ENCODE measurements at regions not wholly inside any gene's neighbourhood (a gene's known extent, or its start where the extent isn't known, plus 50 kb on each side); places are given as distances from the start of the nearest gene placed in this dataset.

- no peak for TF ChIP-seq TAF1 (IDR thresholded peaks at IDR 0.05; ENCODE audit: borderline replicate concordance, low read depth, low read length)
- TF ChIP-seq POLR2AphosphoS5 (IDR thresholded peaks at IDR 0.05; ENCODE audit: low read depth, low read length): no peak
- no peak for TF ChIP-seq POLR2A (IDR thresholded peaks at IDR 0.05; ENCODE audit: low read depth, low read length)
- FAIRE-seq (no peak), DNase-seq (ENCODE audit: insufficient read length) (no peak)
Measured at GRCh38 chr18:55868909-55869308, 280.9 kb upstream of the TCF4 start.

- TF ChIP-seq POLR2AphosphoS5 (IDR thresholded peaks at IDR 0.05; ENCODE audit: low read depth, low read length): no peak
- TF ChIP-seq TAF1 (IDR thresholded peaks at IDR 0.05; ENCODE audit: borderline replicate concordance, low read depth, low read length): no peak
- TF ChIP-seq POLR2A (IDR thresholded peaks at IDR 0.05; ENCODE audit: low read depth, low read length): no peak
- FAIRE-seq: no peak
- no peak for DNase-seq (ENCODE audit: insufficient read length)
Measured at GRCh38 chr18:55866886-55867285, 278.9 kb upstream of the TCF4 start.

DNA sequence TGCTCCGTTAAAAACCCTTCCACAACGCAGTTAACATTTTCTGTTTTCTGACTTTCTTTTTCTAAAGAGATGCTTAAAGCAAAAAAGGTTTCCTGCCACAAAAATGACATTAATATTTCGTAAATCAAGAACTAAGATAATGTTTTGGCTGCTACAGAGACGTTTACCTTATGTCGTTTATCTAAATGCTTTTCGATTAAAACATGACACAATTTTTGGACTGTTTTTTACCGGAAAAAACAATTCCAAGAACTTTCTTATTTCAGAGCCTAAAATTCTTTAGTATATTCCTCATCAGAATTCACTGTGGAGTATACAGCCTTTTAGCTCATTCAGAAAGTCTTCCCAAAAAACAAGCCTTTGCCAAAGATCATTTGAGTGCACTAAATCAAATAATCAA, 278.0 kb upstream of the TCF4 start:
- no peak for FAIRE-seq
- no peak for DNase-seq (ENCODE audit: insufficient read length)
- TF ChIP-seq POLR2A (IDR thresholded peaks at IDR 0.05; ENCODE audit: low read depth, low read length) (no peak), TAF1 (IDR thresholded peaks at IDR 0.05; ENCODE audit: borderline replicate concordance, low read depth, low read length) (no peak), POLR2AphosphoS5 (IDR thresholded peaks at IDR 0.05; ENCODE audit: low read depth, low read length) (no peak)

GRCh38 chr18:55864281-55864680, 276.3 kb upstream of the TCF4 start:
- DNase-seq (ENCODE audit: insufficient read length) (no peak), FAIRE-seq (no peak)
- TF ChIP-seq POLR2A (IDR thresholded peaks at IDR 0.05; ENCODE audit: low read depth, low read length): no peak
- TF ChIP-seq TAF1 (IDR thresholded peaks at IDR 0.05; ENCODE audit: borderline replicate concordance, low read depth, low read length): no peak
- TF ChIP-seq POLR2AphosphoS5 (IDR thresholded peaks at IDR 0.05; ENCODE audit: low read depth, low read length): no peak

GRCh38 chr18:55863876-55864275, 275.9 kb upstream of the TCF4 start:
- FAIRE-seq: no peak
- no peak for DNase-seq (ENCODE audit: insufficient read length)
- no peak for TF ChIP-seq POLR2A (IDR thresholded peaks at IDR 0.05; ENCODE audit: low read depth, low read length)
- no peak for TF ChIP-seq TAF1 (IDR thresholded peaks at IDR 0.05; ENCODE audit: borderline replicate concordance, low read depth, low read length)
- TF ChIP-seq POLR2AphosphoS5 (IDR thresholded peaks at IDR 0.05; ENCODE audit: low read depth, low read length): no peak

- TF ChIP-seq POLR2A (IDR thresholded peaks at IDR 0.05; ENCODE audit: low read depth, low read length) (no peak), TAF1 (IDR thresholded peaks at IDR 0.05; ENCODE audit: borderline replicate concordance, low read depth, low read length) (no peak), POLR2AphosphoS5 (IDR thresholded peaks at IDR 0.05; ENCODE audit: low read depth, low read length) (no peak)
- FAIRE-seq (no peak), DNase-seq (ENCODE audit: insufficient read length) (no peak)
Measured at GRCh38 chr18:55863391-55863706, 275.4 kb upstream of the TCF4 start.

GRCh38 chr18:55862693-55863390, 274.9 kb upstream of the TCF4 start:
- TF ChIP-seq TAF1 (IDR thresholded peaks at IDR 0.05; ENCODE audit: borderline replicate concordance, low read depth, low read length) (no peak), POLR2A (IDR thresholded peaks at IDR 0.05; ENCODE audit: low read depth, low read length) (no peak)
- no peak for DNase-seq (ENCODE audit: insufficient read length)
- no peak for FAIRE-seq

DNA sequence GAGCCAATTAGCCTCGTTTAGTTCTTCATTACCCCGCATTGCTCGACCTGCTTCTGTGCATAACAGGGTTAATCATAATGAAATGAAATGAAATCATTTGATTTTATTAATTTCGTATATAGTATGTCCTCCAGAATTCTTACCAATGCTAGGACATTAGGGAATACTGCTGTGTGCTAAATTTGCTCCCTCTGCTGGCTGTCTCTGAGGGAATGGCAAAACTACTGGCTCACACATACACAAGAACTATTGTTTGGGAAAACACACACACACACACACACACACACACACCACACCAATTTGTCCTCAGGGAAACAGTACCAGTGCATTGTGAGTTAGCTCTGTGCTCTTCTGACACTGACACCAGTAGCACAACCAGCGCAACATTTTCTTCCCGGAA, 273.3 kb upstream of the TCF4 start:
- FAIRE-seq (no peak), DNase-seq (ENCODE audit: insufficient read length) (no peak)
- TF ChIP-seq POLR2AphosphoS5 (IDR thresholded peaks at IDR 0.05; ENCODE audit: low read depth, low read length) (no peak), TAF1 (IDR thresholded peaks at IDR 0.05; ENCODE audit: borderline replicate concordance, low read depth, low read length) (no peak), POLR2A (IDR thresholded peaks at IDR 0.05; ENCODE audit: low read depth, low read length) (no peak)

DNA sequence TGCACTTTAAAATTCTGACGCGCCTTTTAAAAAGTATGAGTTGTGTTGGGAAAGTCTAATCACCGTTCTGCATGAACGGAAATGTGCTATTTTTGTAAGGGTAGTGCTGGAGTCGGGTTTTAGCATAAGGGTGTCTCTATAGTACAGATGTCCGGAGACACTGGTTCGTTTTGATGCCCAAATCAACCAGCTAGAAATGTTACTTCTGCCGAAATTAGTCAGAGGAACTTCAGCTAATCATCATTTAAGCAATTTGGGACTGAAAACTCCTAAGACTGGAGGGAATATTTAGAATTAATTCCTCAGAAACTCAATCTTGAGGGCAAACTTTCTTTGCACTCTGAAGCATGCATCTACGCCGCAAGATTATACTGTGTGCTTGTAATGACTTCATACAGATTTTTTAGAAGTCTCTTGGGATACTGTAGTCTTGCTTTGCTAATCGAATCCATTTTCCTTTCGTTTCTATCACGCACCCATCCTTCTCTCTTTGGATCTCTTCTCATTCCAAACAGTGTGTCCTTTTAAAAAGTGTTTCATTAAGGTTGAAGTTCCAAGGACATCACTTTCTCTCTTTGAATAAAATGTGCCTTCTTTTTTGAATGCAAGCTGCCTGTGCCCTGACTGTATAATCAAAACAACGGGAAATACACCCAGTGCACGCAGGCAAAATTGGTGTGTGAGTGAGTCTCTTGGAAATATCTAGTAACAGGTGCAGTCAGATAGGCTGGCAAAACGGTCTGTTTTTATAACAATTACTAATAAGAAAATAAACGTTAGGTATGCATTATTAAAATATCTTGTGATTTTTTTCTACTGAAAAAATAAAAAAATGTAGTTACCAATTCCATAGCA, 270.9 kb upstream of the TCF4 start:
- TF ChIP-seq POLR2AphosphoS5 (IDR thresholded peaks at IDR 0.05; ENCODE audit: low read depth, low read length) (no peak), TAF1 (IDR thresholded peaks at IDR 0.05; ENCODE audit: borderline replicate concordance, low read depth, low read length) (no peak), POLR2A (IDR thresholded peaks at IDR 0.05; ENCODE audit: low read depth, low read length) (no peak)
- FAIRE-seq: no peak
- no peak for DNase-seq (ENCODE audit: insufficient read length)

DNA sequence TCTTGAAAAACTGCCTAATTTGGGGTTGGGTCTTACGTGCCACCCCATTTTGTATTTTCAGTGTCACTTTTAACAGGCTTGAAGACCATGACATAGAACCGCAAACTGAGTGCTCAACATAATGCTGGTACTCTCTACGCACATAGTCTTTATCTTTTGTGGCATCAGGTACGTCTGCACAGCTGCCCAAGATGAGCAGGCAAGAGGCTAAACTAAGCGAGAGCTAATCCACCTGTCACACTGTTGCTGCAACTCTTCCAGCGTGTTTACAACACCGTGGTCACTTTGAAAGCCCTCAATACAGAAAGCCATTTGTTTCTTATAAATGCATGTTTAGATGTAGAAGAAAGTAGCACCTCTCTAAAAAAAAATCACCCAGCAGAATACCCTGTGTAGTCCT, 270.0 kb upstream of the TCF4 start:
- TF ChIP-seq POLR2A (IDR thresholded peaks at IDR 0.05; ENCODE audit: low read depth, low read length) (no peak), POLR2AphosphoS5 (IDR thresholded peaks at IDR 0.05; ENCODE audit: low read depth, low read length) (no peak), TAF1 (IDR thresholded peaks at IDR 0.05; ENCODE audit: borderline replicate concordance, low read depth, low read length) (no peak)
- DNase-seq (ENCODE audit: insufficient read length): no peak
- FAIRE-seq: no peak

- DNase-seq (ENCODE audit: insufficient read length) (no peak), FAIRE-seq (no peak)
- TF ChIP-seq TAF1 (IDR thresholded peaks at IDR 0.05; ENCODE audit: borderline replicate concordance, low read depth, low read length): no peak
- no peak for TF ChIP-seq POLR2AphosphoS5 (IDR thresholded peaks at IDR 0.05; ENCODE audit: low read depth, low read length)
- TF ChIP-seq POLR2A (IDR thresholded peaks at IDR 0.05; ENCODE audit: low read depth, low read length): no peak
Measured at GRCh38 chr18:55857409-55857808, 269.4 kb upstream of the TCF4 start.

DNA sequence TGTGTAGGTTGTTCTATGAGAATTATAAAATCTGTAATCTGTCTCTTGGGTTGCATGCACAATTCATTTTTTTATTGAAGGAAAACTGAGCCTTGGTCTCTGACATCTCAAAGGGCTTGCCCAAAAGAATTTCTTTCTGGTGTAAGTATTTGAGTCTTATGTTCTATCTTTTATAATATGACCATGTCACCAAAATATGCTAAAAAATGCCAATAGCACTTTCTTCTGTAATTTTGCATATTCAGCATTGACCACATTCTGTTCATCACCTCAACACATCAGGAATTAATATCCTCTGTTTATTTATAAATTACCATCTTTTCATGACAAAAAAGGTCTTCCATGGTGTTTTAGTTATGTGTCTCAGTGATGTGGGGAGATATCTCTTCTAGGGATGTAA, 268.7 kb upstream of the TCF4 start:
- no peak for TF ChIP-seq TAF1 (IDR thresholded peaks at IDR 0.05; ENCODE audit: borderline replicate concordance, low read depth, low read length)
- no peak for TF ChIP-seq POLR2A (IDR thresholded peaks at IDR 0.05; ENCODE audit: low read depth, low read length)
- no peak for TF ChIP-seq POLR2AphosphoS5 (IDR thresholded peaks at IDR 0.05; ENCODE audit: low read depth, low read length)
- DNase-seq (ENCODE audit: insufficient read length) (no peak), FAIRE-seq (no peak)

Measured in GM12892 (cell line).